HEK293 (cell line): ENCODE measurements at regions not wholly inside any gene's neighbourhood (a gene's known extent, or its start where the extent isn't known, plus 50 kb on each side); places are given as distances from the start of the nearest gene placed in this dataset.

ENCODE experiments used
- CTCF ChIA-PET: fragments of 350-600 bp; formaldehyde crosslinking; extraction: SDS; loops from one replicate; lab custom pipeline; 2021; ENCODE audit warnings: antibody characterized with exemption; lab: Yijun Ruan, JAX
- POLR2A ChIA-PET: fragments of 300-600 bp; formaldehyde crosslinking; extraction: SDS; loops from one replicate; lab custom pipeline; 2020; ENCODE audit warnings: antibody characterized with exemption, inconsistent platforms; lab: Yijun Ruan, JAX
- H3K27ac ChIP-seq: fragments of 200-500 bp; sonication (Bioruptor generic); 2 replicates; pipeline ENCODE4 v1.5.1; 2014; ENCODE audit warnings: low read depth, low read length, control low read depth, inconsistent platforms; ENCODE audit errors: extremely low read depth
- H3K36me3 ChIP-seq, 2 experiments: fragments of 200-500 bp in 1 of 2; sonication (Bioruptor generic) in 1 of 2; 1 replicate in 1 of 2; 2 replicates in 1 of 2; pipeline ENCODE4 v1.5.1; 2014 to 2017; ENCODE audit warnings: inconsistent platforms in 2 of 2, low read length in 2 of 2; ENCODE audit not compliant: control insufficient read depth in 2 of 2, insufficient read depth in 1 of 2
- H3K4me1 ChIP-seq: fragments of 200-500 bp; sonication (Bioruptor generic); 2 replicates; pipeline ENCODE4 v1.5.1; 2014; ENCODE audit warnings: mild to moderate bottlenecking, low read length, inconsistent platforms; ENCODE audit not compliant: control insufficient read depth, insufficient read depth
- H3K4me3 ChIP-seq: 2 replicates; pipeline ENCODE4 v1.5.1; 2011; ENCODE audit warnings: low read depth, mild to moderate bottlenecking, control low read depth, low read length, moderate library complexity
- H3K9me3 ChIP-seq: fragments of 200-500 bp; sonication (Bioruptor generic); 2 replicates; pipeline ENCODE4 v1.5.1; 2014; ENCODE audit warnings: low read depth, low read length, inconsistent platforms; ENCODE audit not compliant: control insufficient read depth, insufficient read depth
- GLI4 ChIP-seq: fragments of 450-650 bp; formaldehyde crosslinking; IDR thresholded peaks from 2 replicates; pipeline ENCODE4 v1.5.1; 2016; ENCODE audit warnings: missing biosample characterization, missing genetic modification characterization
- HOXA7 ChIP-seq: sonication (generic); formaldehyde crosslinking; IDR thresholded peaks from 2 replicates; pipeline ENCODE4 v1.8.1; 2022; ENCODE audit warnings: missing genetic modification reagents, borderline replicate concordance
- KLF16 ChIP-seq: fragments of 450-650 bp; formaldehyde crosslinking; IDR thresholded peaks from 2 replicates; pipeline ENCODE4 v1.5.1; 2017; ENCODE audit warnings: missing biosample characterization, missing genetic modification characterization
- KLF17 ChIP-seq: fragments of 450-650 bp; formaldehyde crosslinking; IDR thresholded peaks from 2 replicates; pipeline ENCODE4 v1.5.1; 2016; ENCODE audit warnings: missing biosample characterization, missing genetic modification characterization
- PBX3 ChIP-seq: sonication (generic); formaldehyde crosslinking; IDR thresholded peaks from 2 replicates; pipeline ENCODE4 v1.8.1; 2022; ENCODE audit warnings: mild to moderate bottlenecking, moderate library complexity, missing genetic modification reagents
- PRDM4 ChIP-seq: fragments of 450-650 bp; formaldehyde crosslinking; IDR thresholded peaks from 2 replicates; pipeline ENCODE4 v1.5.1; 2017; ENCODE audit warnings: missing biosample characterization, missing genetic modification characterization
- SETDB1 ChIP-seq: IDR thresholded peaks from one replicate; pipeline ENCODE4 v1.6.1; 2017; ENCODE audit warnings: mild to moderate bottlenecking, low read length, moderate library complexity, mixed read lengths; ENCODE audit not compliant: insufficient read length
- TCF7L2 ChIP-seq: IDR thresholded peaks from 2 replicates; pipeline ENCODE4 v1.6.1; 2011; ENCODE audit warnings: low read depth, mild to moderate bottlenecking, inconsistent platforms, low read length, moderate library complexity, borderline replicate concordance
- ZBTB26 ChIP-seq: fragments of 450-650 bp; formaldehyde crosslinking; optimal IDR thresholded peaks from 2 replicates; pipeline ENCODE3; 2016; ENCODE audit warnings: missing biosample characterization, mild to moderate bottlenecking, missing genetic modification characterization
- ZNF146 ChIP-seq: fragments of 450-650 bp; formaldehyde crosslinking; IDR thresholded peaks from 2 replicates; pipeline ENCODE4 v1.5.1; 2016; ENCODE audit warnings: missing biosample characterization, missing genetic modification characterization
- ZNF19 ChIP-seq: fragments of 450-650 bp; formaldehyde crosslinking; IDR thresholded peaks from 2 replicates; pipeline ENCODE4; 2016; ENCODE audit warnings: missing biosample characterization, missing genetic modification characterization, low read depth
- ZNF280C ChIP-seq: fragments of 450-650 bp; formaldehyde crosslinking; IDR thresholded peaks from 2 replicates; pipeline ENCODE4 v1.5.1; 2016; ENCODE audit warnings: missing biosample characterization, missing genetic modification characterization
- ZNF423 ChIP-seq: fragments of 450-650 bp; formaldehyde crosslinking; IDR thresholded peaks from 2 replicates; pipeline ENCODE4 v1.5.1; 2016; ENCODE audit warnings: missing biosample characterization, missing genetic modification characterization
- ZNF501 ChIP-seq: fragments of 450-650 bp; formaldehyde crosslinking; IDR thresholded peaks from 2 replicates; pipeline ENCODE4 v1.5.1; 2016; ENCODE audit warnings: missing biosample characterization, missing genetic modification characterization
- ZNF518A ChIP-seq: fragments of 450-650 bp; formaldehyde crosslinking; conservative IDR thresholded peaks from 2 replicates; pipeline ENCODE4 v1.5.1; 2016; ENCODE audit warnings: low read depth, missing biosample characterization, missing genetic modification characterization
- ZNF585B ChIP-seq: fragments of 450-650 bp; formaldehyde crosslinking; IDR thresholded peaks from 2 replicates; pipeline ENCODE4 v1.5.1; 2016; ENCODE audit warnings: missing biosample characterization, missing genetic modification characterization
- ZNF621 ChIP-seq: fragments of 450-650 bp; formaldehyde crosslinking; IDR thresholded peaks from 2 replicates; pipeline ENCODE4 v1.5.1; 2017; ENCODE audit warnings: missing biosample characterization, missing genetic modification characterization
- ZNF670 ChIP-seq: fragments of 450-650 bp; formaldehyde crosslinking; IDR thresholded peaks from 2 replicates; pipeline ENCODE4 v1.5.1; 2016; ENCODE audit warnings: missing biosample characterization, missing genetic modification characterization, low read depth
- ZNF747 ChIP-seq: fragments of 450-650 bp; formaldehyde crosslinking; IDR thresholded peaks from 2 replicates; pipeline ENCODE4 v1.5.1; 2016; ENCODE audit warnings: missing biosample characterization, missing genetic modification characterization
- ZNF776 ChIP-seq: fragments of 450-650 bp; formaldehyde crosslinking; IDR thresholded peaks from 2 replicates; pipeline ENCODE4 v1.5.0; 2017; ENCODE audit warnings: missing biosample characterization, missing genetic modification characterization, borderline replicate concordance

GRCh38 chr6:114940181-114940580, 597.4 kb upstream of the HS3ST5 start:
- Histone ChIP-seq H3K27ac (no peak overlapping the region), H3K36me3 (no peaks in the 10 kb centered on the region), H3K4me1 (peaks cover 4% of the 10 kb centered on the region; the same call in 1 of the 2 replicates), H3K4me3 (no peak overlapping the region), H3K9me3 (no peaks in the 10 kb centered on the region)
- TF ChIP-seq ZNF670 (no peak), GLI4 (tag by site-specific recombination) (no peak), PRDM4 (tag by site-specific recombination) (no peak), ZNF585B (tag by site-specific recombination) (no peak), KLF16 (tag by site-specific recombination) (no peak), ZNF501 (no peak)
- ChIA-PET CTCF (no interaction called here), POLR2A (no interaction called here)

GRCh38 chr6:114939630-114940029, 596.8 kb upstream of the HS3ST5 start:
- Histone ChIP-seq H3K27ac (no peak overlapping the region), H3K9me3 (no peaks in the 10 kb centered on the region), H3K4me3 (no peak overlapping the region), H3K36me3 (no peaks in the 10 kb centered on the region), H3K4me1 (peaks cover 4% of the 10 kb centered on the region; the same call in 1 of the 2 replicates)
- ChIA-PET POLR2A (no interaction called here), CTCF (no interaction called here)
- TF ChIP-seq HOXA7 (CRISPR knock-in tag) (no peak), PBX3 (CRISPR knock-in tag) (no peak), KLF17 (tag by site-specific recombination) (no peak), ZBTB26 (tag by site-specific recombination) (no peak), ZNF19 (tag by site-specific recombination) (no peak), ZNF518A (no peak), ZNF423 (tag by site-specific recombination) (no peak), SETDB1 (no peak), TCF7L2 (no peak), ZNF621 (no peak), ZNF776 (no peak), ZNF747 (no peak), ZNF146 (tag by site-specific recombination) (no peak), ZNF280C (tag by site-specific recombination) (no peak)
